GM23248 (cell line): ENCODE measurements at regions not wholly inside any gene's neighbourhood (a gene's known extent, or its start where the extent isn't known, plus 50 kb on each side); places are given as distances from the start of the nearest gene placed in this dataset.

Experiments used
- EZH2 ChIP-seq: fragments of 200-600 bp; sonication (generic); IDR thresholded peaks from 2 replicates; pipeline ENCODE4 v1.6.1; 2018; ENCODE audit warnings: antibody characterized with exemption, mild to moderate bottlenecking; ENCODE audit not compliant: insufficient read depth, poor library complexity, severe bottlenecking
- EZH2phosphoT487 ChIP-seq: fragments of 200-600 bp; sonication (generic); IDR thresholded peaks from 2 replicates; pipeline ENCODE4 v1.6.1; 2018; ENCODE audit warnings: antibody characterized with exemption, moderate library complexity, mild to moderate bottlenecking, low read depth; ENCODE audit not compliant: insufficient read depth

DNA sequence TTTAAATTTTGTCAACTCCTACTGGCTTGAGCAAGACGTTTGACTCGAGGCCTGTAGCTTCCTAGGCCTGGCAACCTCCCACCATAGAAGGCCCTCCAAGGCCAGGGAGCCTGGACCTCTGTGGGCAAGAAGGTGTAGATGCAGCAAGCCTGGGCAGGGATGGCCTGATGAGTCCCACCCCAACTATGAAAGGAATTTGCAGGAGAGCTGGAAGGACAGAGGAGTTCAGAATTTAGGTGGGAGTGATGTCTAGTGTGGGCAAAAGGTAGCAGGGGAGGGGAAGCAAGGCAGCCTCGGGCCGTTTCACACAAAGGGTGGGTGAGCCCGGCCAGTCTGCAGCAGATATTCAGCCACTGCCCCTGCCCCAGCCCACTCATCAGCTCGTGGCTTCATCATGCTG, 245.2 kb downstream of the CDH26 start:
- TF ChIP-seq EZH2phosphoT487 (no peak), EZH2 (no peak)
